ENCODE measurements at regions not wholly inside any gene's neighbourhood (a gene's known extent, or its start where the extent isn't known, plus 50 kb on each side); places are given as distances from the start of the nearest gene placed in this dataset.

GRCh38 chr6:164370773-164371172 is 938.6 kb downstream of the C6orf118 start:
- TF ChIP-seq POLR2AphosphoS5 (IDR thresholded peaks at IDR 0.05; ENCODE audit: insufficient read depth in 1 of 2, low read depth in 1 of 2) (no peak), CTCF (IDR thresholded peaks at IDR 0.05) (no peak), POLR2A (IDR thresholded peaks at IDR 0.05) (no peak)
